Neural progenitor cell (in vitro differentiated cells): ENCODE measurements at regions not wholly inside any gene's neighbourhood (a gene's known extent, or its start where the extent isn't known, plus 50 kb on each side); places are given as distances from the start of the nearest gene placed in this dataset.

ENCODE experiments used
- EZH2 ChIP-seq: fragments of 200-600 bp; sonication (generic); IDR thresholded peaks from 2 replicates; pipeline ENCODE4 v1.6.1; 2017; ENCODE audit warnings: antibody characterized with exemption, mild to moderate bottlenecking, moderate library complexity
- TF ChIP-seq, protein P1 (sequence below): fragments of 200-600 bp; sonication (generic); IDR thresholded peaks from 2 replicates; pipeline ENCODE4 v1.5.1; 2017; ENCODE audit warnings: antibody characterized with exemption, mild to moderate bottlenecking

GRCh38 chr20:63070301-63070625 lies 63.5 kb upstream of the BHLHE23 start:
- TF ChIP-seq, protein P1, sequence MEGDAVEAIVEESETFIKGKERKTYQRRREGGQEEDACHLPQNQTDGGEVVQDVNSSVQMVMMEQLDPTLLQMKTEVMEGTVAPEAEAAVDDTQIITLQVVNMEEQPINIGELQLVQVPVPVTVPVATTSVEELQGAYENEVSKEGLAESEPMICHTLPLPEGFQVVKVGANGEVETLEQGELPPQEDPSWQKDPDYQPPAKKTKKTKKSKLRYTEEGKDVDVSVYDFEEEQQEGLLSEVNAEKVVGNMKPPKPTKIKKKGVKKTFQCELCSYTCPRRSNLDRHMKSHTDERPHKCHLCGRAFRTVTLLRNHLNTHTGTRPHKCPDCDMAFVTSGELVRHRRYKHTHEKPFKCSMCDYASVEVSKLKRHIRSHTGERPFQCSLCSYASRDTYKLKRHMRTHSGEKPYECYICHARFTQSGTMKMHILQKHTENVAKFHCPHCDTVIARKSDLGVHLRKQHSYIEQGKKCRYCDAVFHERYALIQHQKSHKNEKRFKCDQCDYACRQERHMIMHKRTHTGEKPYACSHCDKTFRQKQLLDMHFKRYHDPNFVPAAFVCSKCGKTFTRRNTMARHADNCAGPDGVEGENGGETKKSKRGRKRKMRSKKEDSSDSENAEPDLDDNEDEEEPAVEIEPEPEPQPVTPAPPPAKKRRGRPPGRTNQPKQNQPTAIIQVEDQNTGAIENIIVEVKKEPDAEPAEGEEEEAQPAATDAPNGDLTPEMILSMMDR: no peak
- no peak for TF ChIP-seq EZH2
